ENCODE measurements at regions not wholly inside any gene's neighbourhood (a gene's known extent, or its start where the extent isn't known, plus 50 kb on each side); places are given as distances from the start of the nearest gene placed in this dataset.

DNA sequence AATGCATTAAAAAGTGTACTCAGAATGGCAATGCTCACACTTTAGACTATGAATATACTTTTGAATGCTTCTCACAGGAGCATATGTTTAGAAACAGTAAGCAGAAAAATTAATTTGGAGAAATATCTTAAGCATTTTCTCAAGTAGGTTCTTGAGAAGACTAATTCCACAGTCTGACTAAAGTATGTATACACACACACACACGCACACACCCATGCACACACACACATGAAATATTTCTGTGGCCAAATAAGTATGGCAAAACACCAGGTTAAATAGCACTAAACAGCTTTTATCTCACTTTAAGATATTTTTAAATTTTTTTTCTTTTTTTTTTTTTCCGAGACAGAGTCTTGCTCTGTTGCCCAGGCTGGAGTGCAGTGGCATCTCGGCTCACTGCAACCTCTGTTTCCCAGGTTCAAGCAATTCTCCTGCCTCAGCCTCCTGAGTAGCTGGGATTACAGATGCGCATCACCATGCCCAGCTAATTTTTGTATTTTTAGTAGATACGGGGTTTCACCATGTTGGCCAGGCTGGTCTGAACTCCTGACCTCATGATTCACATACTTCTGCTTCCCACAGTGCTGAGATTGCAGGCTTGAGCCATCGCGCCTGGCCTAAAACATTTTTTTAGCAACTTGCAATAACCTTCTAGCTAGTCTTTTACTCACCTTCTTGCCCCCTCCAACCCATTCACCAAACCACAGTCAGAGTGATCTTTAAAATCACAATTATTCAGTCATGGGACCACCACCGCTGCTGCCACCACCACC lies 67.5 kb upstream of the SCG2 start:
- TF ChIP-seq, protein P1, sequence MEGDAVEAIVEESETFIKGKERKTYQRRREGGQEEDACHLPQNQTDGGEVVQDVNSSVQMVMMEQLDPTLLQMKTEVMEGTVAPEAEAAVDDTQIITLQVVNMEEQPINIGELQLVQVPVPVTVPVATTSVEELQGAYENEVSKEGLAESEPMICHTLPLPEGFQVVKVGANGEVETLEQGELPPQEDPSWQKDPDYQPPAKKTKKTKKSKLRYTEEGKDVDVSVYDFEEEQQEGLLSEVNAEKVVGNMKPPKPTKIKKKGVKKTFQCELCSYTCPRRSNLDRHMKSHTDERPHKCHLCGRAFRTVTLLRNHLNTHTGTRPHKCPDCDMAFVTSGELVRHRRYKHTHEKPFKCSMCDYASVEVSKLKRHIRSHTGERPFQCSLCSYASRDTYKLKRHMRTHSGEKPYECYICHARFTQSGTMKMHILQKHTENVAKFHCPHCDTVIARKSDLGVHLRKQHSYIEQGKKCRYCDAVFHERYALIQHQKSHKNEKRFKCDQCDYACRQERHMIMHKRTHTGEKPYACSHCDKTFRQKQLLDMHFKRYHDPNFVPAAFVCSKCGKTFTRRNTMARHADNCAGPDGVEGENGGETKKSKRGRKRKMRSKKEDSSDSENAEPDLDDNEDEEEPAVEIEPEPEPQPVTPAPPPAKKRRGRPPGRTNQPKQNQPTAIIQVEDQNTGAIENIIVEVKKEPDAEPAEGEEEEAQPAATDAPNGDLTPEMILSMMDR (IDR thresholded peaks at IDR 0.05; ENCODE audit: poor library complexity), result no peak
- TF ChIP-seq EZH2phosphoT487 (IDR thresholded peaks at IDR 0.05; ENCODE audit: low read depth, severe bottlenecking, unreplicated experiment), result no peak
- TF ChIP-seq EZH2 (IDR thresholded peaks at IDR 0.05; ENCODE audit: borderline replicate concordance), result no peak

DNA sequence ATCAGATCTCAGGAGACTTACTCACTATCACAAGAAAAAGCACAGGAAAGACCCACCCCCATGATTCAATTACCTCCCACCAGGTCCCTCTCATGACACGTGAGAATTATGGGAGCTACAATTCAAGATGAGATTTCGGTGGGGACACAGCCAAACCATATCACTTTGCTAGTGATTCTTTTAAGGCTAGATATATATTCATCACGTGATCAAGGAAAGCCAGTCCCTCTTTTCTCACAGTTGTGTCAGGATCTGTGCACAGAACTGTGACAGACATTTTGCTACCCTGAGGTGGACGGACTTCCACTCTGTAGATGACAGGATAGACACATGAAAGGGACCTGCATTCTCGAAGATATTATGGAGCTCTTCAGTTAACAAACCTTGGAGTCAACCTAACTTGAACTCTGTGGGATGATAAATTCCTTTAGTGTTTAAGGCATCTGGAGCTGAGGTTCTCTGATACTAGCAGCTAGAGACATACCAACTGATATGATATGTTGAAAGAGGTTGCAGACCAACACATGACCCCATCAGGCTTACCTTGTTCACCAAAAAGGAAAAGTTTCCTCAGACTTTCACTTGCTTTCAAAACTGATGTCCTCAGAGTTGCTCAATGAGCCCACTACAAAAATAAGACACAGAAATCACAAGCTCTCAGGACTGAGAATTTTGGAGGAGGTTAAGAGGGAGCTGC lies 66.3 kb upstream of the SCG2 start:
- Histone ChIP-seq H3K4me1 (ENCODE audit: insufficient read depth) (no peaks in the 10 kb centered on the region), H4K20me1 (ENCODE audit: insufficient read depth, poor library complexity, severe bottlenecking) (no peaks in the 10 kb centered on the region), H3K79me2 (no peaks in the 10 kb centered on the region), H3K9me2 (replicated peaks; ENCODE audit: insufficient read depth) (no peaks in the 10 kb centered on the region), H3K27ac (no peak overlapping the region), H3K4me3 (no peak overlapping the region), H3K36me3 (replicated peaks; ENCODE audit: insufficient read depth, low read depth) (no peaks in the 10 kb centered on the region), H3K9me3 (ENCODE audit: low read depth) (no peaks in the 10 kb centered on the region), H3K4me2 (no peak overlapping the region), H2AFZ (no peak overlapping the region), H3K27me3 (no peaks in the 10 kb centered on the region)
- TF ChIP-seq EZH2 (IDR thresholded peaks at IDR 0.05; ENCODE audit: borderline replicate concordance) (no peak), EZH2phosphoT487 (IDR thresholded peaks at IDR 0.05; ENCODE audit: low read depth, severe bottlenecking, unreplicated experiment) (no peak)
- TF ChIP-seq, protein P1 (IDR thresholded peaks at IDR 0.05; ENCODE audit: poor library complexity), result no peak
- DNase-seq (ENCODE audit: low spot score), result peak; percentile 9
- WGBS (ENCODE audit: low lambda C conversion rate, missing lambda C conversion rate), result 84% methylated on average over 5 of the region's 5 CpGs

More for the DNA sequence above, 67.5 kb upstream of the SCG2 start:
- no peaks in the 10 kb centered on the region for H3K9me3 ChIP-seq (ENCODE audit: low read depth)
- H3K4me2 ChIP-seq, result no peak overlapping the region
- no peaks in the 10 kb centered on the region for H3K9me2 ChIP-seq (replicated peaks; ENCODE audit: insufficient read depth)
- H2AFZ ChIP-seq, result no peak overlapping the region
- no peaks in the 10 kb centered on the region for H4K20me1 ChIP-seq (ENCODE audit: insufficient read depth, poor library complexity, severe bottlenecking)
- WGBS (ENCODE audit: low lambda C conversion rate, missing lambda C conversion rate), result 91% methylated on average over 8 of the region's 8 CpGs
- no peak overlapping the region for H3K4me3 ChIP-seq
- no peaks in the 10 kb centered on the region for H3K36me3 ChIP-seq (replicated peaks; ENCODE audit: insufficient read depth, low read depth)
- H3K27me3 ChIP-seq, result no peaks in the 10 kb centered on the region
- no peak overlapping the region for H3K27ac ChIP-seq
- H3K4me1 ChIP-seq (ENCODE audit: insufficient read depth), result no peaks in the 10 kb centered on the region
- no peaks in the 10 kb centered on the region for H3K79me2 ChIP-seq
- DNase-seq (ENCODE audit: low spot score), result no peak

DNA sequence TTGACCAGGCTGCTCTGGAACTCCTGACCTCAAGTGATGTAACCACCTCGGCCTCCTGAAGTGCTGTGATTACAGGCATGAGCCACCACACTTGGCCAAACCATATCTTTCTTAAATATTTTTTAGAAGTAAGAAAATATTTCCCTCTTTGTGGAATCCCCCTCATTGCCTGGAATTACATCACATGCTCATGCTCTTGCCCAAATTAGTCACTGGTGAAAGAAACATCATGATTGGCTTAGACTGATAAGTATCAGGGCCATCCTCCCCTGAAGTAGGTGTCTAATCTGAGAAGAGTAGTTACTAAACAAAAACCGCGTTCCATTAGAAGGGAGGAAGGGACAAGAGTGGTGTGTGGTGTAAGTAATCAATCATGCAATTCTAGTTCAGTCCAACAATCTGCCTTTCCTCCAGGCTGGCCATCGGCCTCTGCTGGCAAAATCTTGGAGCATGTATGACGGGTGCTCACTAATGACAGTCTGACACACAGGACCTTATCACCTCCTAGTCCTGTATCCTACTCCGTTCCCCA lies 52.3 kb upstream of the SCG2 start:
- no peak for DNase-seq (ENCODE audit: low spot score)
- H4K20me1 ChIP-seq (ENCODE audit: insufficient read depth, poor library complexity, severe bottlenecking), result no peaks in the 10 kb centered on the region
- no peaks in the 10 kb centered on the region for H3K4me1 ChIP-seq (ENCODE audit: insufficient read depth)
- H3K27ac ChIP-seq, result no peak overlapping the region
- H2AFZ ChIP-seq, result no peak overlapping the region
- TF ChIP-seq EZH2 (IDR thresholded peaks at IDR 0.05; ENCODE audit: borderline replicate concordance), result no peak
- TF ChIP-seq, protein P1 (IDR thresholded peaks at IDR 0.05; ENCODE audit: poor library complexity), result no peak
- no peak for TF ChIP-seq EZH2phosphoT487 (IDR thresholded peaks at IDR 0.05; ENCODE audit: low read depth, severe bottlenecking, unreplicated experiment)
- H3K4me2 ChIP-seq, result no peak overlapping the region
- H3K4me3 ChIP-seq, result no peak overlapping the region
- H3K9me2 ChIP-seq (replicated peaks; ENCODE audit: insufficient read depth), result no peaks in the 10 kb centered on the region
- H3K79me2 ChIP-seq, result no peaks in the 10 kb centered on the region
- H3K36me3 ChIP-seq (replicated peaks; ENCODE audit: insufficient read depth, low read depth), result no peaks in the 10 kb centered on the region
- no peaks in the 10 kb centered on the region for H3K9me3 ChIP-seq (ENCODE audit: low read depth)
- 82% methylated on average over 6 of the region's 6 CpGs for WGBS (ENCODE audit: low lambda C conversion rate, missing lambda C conversion rate)
- H3K27me3 ChIP-seq, result no peaks in the 10 kb centered on the region
